Mucosa of gallbladder (tissue), 1 donor: ENCODE measurements at regions not wholly inside any gene's neighbourhood (a gene's known extent, or its start where the extent isn't known, plus 50 kb on each side); places are given as distances from the start of the nearest gene placed in this dataset.
A peak's percentile ranks its signal among the peaks of the same experiment; 100 is the strongest.
"Not testable (repeated sequence)": the region's sequence is repeated elsewhere in the genome, so short reads cannot be mapped to it uniquely, and the experiment has no call there.

Experiments used
- DNase-seq: peaks from one replicate; pipeline ENCODE4 v3.0.0-alpha.2; 2020; ENCODE audit warnings: low spot score
- donor health status: DM: no; HTN: no; CAD: no.

DNA sequence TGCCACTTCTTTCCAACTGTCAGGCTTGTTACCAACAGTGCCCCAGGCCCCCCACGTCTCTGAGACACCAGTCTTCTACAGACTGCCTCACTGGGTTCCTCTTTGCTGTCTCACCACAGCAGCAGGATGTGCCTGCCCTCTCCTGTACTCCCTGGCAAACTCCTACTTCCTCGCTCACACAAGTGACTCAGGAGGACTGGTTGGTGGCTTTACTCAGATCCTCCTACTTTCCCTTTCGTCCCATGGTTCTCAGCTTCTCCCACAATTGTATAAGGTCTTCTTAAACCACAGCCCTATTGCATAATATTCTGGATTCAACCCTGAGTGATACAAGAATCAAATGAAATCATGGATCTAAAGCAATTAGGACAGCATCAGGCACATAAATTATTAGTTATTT, 246.6 kb upstream of the PROK2 start:
- peak; percentile 21 for DNase-seq

GRCh38 chr3:72030296-72030695, 245.3 kb upstream of the PROK2 start:
- not testable (repeated sequence) for DNase-seq

DNA sequence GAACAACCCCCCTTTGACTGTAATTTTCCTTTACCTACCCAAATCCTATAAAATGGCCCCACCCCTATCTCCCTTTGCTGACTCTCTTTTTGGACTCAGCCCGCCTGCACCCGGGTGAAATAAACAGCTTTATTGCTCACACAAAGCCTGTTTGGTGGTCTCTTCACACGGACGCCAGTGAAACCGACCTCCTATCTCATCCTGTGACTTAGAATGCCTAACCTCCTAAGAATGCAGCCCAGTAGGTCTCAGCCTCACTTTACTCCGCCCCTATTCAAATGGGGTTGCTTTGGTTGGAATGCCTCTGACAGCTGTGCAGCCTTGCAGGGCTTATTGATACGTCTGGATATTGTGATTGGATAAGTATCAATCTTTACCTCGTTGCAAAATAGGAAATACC, 243.8 kb upstream of the PROK2 start:
- DNase-seq, result not testable (repeated sequence)

GRCh38 chr3:72028307-72028706, 243.4 kb upstream of the PROK2 start:
- DNase-seq, result not testable (repeated sequence)

DNA sequence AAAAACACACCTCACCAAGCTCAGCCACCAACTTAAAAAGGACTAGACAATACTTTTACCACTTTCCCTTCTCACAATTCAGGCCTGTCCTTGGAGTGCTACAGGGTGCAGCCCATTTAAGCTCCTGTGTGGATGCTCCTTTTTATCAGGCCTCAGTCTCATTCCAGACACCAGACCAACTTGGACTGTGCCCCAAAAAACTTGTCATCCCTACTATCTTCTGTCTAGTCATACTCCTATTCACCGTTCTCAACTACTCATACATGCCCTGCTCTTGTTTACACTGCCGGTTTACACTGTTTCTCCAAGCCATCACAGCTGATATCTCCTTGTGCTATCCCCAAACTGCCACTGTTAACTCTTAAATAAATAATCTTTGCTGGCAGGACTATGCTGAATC, 242.8 kb upstream of the PROK2 start:
- not testable (repeated sequence) for DNase-seq

DNA sequence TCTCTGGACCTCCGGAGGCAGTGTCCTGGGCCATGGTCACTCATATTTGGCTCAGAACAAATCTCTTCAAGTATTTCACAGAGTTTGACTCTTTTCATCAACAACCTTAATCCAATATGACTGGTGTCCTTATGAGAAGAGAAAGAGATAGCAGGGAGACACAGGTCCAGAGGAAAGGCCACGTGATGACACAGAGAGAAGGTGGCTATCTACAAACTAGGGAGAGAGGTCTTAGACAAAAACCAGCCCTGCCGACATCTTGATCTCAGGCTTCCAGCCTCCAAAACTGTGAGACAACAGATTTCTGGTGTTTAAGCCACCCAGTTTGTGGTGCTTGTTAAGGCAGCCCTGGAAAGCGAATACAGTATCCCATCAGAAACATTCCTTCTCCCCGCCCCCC, 237.1 kb upstream of the PROK2 start:
- DNase-seq, result no peak

DNA sequence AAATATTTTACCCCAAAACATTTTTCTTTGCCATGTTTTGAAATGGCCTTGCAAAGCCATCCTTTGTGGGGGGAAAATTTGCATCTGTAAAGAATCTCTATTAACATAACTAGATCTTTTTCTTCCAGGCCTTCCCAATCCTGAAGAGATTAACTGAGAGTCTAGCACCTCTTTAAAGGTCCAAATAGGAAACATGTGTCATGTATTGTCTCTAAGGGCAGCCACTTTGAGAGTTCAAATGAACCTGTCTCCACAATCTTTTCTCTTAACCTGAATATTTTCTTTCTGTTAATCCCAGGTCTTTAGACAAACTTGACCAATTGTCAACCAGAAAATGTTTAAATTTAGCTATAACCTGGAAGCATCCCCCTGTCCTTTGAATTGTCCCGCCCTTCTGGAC, 236.6 kb upstream of the PROK2 start:
- no peak for DNase-seq

DNA sequence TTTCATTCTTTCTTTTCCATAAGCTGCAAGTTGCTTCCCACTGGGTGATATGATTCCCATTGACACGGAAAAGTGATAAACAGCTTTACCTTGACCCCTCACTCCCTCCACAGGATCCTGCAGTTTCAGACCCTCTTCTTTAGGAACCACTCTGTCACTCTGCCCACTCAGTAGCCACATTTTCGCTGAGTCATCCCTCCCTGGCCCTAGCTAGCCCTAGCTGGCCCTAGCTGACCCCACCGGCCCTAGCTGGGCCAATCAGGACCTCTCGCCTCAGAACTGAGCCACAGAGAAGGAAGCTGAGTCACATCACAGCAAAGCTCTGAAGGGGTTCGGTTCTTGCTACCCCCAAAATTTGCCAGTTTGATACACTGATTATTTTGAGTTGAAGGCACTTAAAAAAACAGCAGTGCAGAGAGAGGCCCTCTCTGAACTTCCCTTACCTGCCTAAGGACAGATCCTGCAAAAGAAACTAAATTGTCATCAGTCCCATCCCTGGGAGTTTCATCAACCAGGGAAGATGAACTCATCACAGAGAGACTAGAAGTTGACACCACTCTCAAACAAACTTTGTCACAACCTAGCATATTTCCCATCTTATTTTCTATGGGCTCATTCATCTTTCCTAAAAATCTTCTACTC, 233.5 kb upstream of the PROK2 start:
- DNase-seq, result no peak

DNA sequence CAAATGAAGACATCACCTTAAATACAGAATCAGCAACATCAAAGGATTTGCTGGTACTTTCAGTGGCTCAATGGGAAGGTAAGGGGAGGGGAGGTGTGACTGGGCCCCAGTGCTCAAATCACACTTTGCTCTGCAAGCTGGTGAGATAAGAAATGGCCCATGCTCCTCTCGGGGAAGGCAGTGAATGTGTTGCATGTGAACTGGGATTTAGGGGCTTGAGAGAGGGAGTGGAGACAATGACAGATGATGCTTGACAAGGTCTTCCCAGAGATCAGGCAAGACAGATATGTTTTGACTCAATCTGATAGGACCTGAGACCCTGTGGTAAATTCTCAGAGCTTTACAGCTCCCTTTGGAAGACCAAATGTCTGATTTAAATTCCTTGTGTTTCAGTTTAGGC, 233.0 kb upstream of the PROK2 start:
- no peak for DNase-seq

DNA sequence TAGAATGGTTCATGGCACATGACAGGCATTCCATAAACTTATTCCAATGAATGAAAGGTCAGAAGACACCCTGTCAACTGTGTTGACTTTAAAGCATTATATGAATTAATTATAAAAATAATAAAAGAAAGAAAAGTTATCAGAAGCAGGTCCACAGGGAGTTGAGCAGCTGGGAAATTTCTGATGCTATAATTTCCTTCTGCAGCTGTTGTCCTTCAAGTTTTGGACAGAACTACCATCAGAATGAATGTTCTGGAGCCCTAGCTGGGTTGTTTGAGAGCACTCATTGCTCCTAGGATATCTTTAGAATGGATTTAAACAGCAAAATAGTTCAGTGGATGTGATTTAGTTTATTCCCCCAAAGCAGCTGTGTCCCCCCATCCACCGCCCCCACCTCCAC, 232.4 kb upstream of the PROK2 start:
- DNase-seq, result no peak

GRCh38 chr3:72015463-72015862, 230.5 kb upstream of the PROK2 start:
- DNase-seq, result no peak

GRCh38 chr3:72013084-72013483, 228.1 kb upstream of the PROK2 start:
- no peak for DNase-seq

DNA sequence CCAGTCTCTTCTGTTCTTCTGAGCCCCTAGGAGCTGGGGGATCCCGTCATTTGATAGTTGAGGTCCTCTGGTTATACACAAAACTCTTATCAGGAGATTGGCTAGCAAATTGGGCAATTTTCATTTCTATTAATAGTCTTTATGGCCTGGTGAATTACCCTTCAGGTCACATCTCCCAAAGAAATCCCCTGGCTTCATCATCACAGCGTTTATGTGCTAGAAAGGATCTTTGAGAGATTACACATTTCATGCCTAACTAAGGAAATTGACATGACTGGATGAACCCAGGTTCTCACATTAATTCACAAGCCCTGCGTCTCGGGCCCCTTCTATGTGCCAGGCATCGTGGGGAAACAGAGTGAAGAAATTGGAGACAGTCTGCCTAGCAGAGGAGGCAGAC, 227.4 kb upstream of the PROK2 start:
- DNase-seq, result no peak

DNA sequence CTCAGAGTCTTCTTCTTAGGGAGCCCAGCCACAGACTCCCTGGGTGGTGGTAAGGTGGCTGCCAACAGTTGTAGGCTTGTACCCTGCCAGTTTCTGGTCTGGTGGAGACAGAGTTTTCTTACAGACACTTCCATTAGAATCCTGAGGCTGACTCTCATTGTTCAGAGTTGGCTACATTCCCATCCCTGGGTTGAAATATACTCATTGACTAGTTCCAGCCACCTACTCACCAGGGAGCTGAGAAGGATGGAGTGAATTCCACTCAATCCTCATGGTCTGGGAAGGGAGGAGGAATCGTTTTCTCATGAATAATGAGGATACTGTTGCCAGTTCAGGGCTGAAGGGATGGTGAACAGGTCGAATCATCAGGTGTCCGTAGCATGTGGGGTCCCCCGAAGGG, 226.5 kb upstream of the PROK2 start:
- no peak for DNase-seq

DNA sequence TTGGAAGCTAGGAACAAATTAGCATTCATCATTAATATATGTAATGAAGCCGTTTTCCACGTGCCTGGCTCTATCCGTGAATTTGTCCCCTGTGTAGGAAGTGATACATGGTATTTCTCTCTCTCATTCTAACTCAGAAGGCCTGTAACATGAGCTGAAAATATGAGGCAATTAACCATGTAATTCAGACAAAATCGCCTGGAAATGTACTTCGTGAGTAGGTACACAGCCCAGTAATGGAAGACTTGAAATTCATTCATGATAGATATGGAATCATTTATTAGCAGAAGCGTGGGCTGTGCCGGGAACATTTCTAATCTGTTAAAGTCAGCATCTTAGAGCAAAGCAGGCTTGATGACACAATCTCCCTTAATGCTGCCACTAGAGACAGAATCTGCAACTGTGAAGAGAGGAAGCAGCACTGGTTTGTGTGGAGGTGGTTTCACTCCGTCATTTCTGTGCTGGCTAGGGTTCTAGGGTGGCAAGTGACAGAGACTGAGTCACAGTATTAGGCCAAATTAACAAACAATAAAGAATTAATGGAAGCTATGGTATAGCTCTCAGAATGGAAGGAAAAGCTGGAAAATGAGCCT, 225.0 kb upstream of the PROK2 start:
- DNase-seq, result no peak

DNA sequence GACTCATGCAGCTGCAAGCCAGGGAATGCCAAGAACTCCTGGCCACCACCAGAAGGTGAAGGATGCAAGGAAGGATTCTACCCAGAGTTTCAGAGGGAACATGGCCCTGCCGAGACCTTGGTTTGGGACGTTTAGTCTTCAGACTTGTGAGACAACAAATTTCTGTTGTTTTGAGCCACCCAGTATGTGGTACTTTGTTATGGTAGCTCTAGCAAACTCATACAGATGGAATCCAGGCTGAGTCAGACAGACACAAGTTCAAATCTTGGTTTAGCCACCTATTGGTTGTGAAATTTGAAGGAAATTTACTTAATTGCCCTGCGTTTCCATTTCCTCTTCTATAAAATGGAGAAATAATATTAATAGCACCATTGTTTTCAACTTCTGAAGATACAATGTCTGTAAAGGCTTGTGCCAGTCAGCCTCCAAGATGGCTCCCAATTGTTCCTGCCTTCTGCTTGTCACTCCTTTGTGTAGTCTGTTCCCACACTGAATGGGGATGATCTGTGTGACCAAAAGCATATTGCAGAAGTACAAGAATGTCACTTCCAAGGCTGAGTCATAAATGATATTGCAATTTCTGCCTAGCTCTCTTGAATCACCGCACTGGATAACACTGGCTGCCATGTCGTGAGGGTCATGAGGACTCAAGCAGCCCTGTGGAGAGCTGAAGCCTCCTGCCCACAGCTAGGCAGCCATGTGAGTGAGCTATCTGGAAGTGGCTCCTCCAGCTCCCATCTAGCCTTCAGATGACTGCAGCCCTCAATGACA, 223.5 kb upstream of the PROK2 start:
- DNase-seq, result no peak

GRCh38 chr3:72006631-72007556, 221.9 kb upstream of the PROK2 start:
- no peak for DNase-seq

GRCh38 chr3:72004749-72005292, 219.9 kb upstream of the PROK2 start:
- DNase-seq, result no peak

- no peak for DNase-seq
Observed at GRCh38 chr3:72003936-72004335, 219.0 kb upstream of the PROK2 start.

- no peak for DNase-seq
Observed at GRCh38 chr3:72001758-72002157, 216.8 kb upstream of the PROK2 start.

DNA sequence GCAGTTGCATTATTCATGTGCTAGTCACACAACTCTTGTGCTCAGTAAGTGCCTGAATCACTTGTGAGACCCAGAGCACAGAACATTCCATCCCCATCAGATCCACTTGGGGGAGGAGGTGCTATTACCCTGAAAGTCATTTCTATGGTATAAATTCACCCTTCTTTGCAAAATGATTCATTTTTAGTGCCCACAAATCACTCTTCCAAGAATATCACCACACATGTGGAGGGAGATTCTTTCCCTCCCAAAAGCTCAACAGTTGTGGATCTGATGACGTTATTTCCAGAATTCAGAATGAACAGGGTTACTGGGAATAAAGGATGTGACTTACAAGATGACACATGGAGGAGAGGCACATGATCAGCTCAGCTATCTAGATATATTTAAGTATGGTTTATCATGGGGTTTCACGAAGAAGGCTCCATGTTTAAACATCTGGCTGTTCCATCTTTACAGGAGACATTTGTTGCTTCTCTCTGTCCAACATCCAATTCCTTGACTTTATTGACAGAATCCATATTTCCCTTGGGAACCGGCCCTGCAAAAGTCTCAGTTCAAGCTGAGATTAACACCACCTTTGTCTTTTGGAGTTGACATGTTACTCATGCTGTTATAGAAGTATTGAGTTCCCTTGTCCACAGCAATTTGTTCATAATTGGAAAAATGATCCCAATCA, 214.2 kb upstream of the PROK2 start:
- DNase-seq, result no peak
